Progenitor cell of endocrine pancreas (in vitro differentiated cells): ENCODE measurements at regions not wholly inside any gene's neighbourhood (a gene's known extent, or its start where the extent isn't known, plus 50 kb on each side); places are given as distances from the start of the nearest gene placed in this dataset.

Source experiments
- DNase-seq: peaks from one replicate; pipeline ENCODE4 v3.0.0; 2021; ENCODE audit warnings: low spot score; ENCODE audit not compliant: unreplicated experiment
- H3K27ac Mint-ChIP-seq: 2 replicates; pipeline ENCODE4 v1.8.0; 2021; ENCODE audit warnings: mild to moderate bottlenecking, moderate library complexity, mixed read lengths
- H3K27me3 Mint-ChIP-seq: 2 replicates; pipeline ENCODE4 v1.8.0; 2021; ENCODE audit warnings: mixed read lengths
- H3K36me3 Mint-ChIP-seq: 2 replicates; pipeline ENCODE4 v1.8.0; 2022; ENCODE audit warnings: mixed read lengths; ENCODE audit not compliant: insufficient read depth
- H3K4me1 Mint-ChIP-seq: 2 replicates; pipeline ENCODE4 v1.8.0; 2021; ENCODE audit warnings: low read depth, mixed read lengths
- H3K4me3 Mint-ChIP-seq: 2 replicates; pipeline ENCODE4 v1.8.0; 2021; ENCODE audit warnings: low read depth, mild to moderate bottlenecking, moderate library complexity, mixed read lengths
- H3K9me3 Mint-ChIP-seq: 2 replicates; pipeline ENCODE4 v1.8.0; 2021; ENCODE audit warnings: low read depth, mixed read lengths
- CTCF ChIP-seq: fragments of 200-600 bp; sonication (generic); IDR thresholded peaks from one replicate; pipeline ENCODE4 v1.5.0; 2021; ENCODE audit warnings: antibody characterized with exemption, mild to moderate bottlenecking; ENCODE audit not compliant: unreplicated experiment

- DNase-seq: no peak
- no peak for TF ChIP-seq CTCF
- no peaks in the 10 kb centered on the region for H3K9me3 Mint-ChIP-seq
- peaks cover 20% of the 10 kb centered on the region for H3K27me3 Mint-ChIP-seq
- no peaks in the 10 kb centered on the region for H3K36me3 Mint-ChIP-seq
- H3K4me1 Mint-ChIP-seq: no peaks in the 10 kb centered on the region
- H3K4me3 Mint-ChIP-seq: no peak overlapping the region
- H3K27ac Mint-ChIP-seq: no peak overlapping the region
These were observed 258.7 kb downstream of the RRAGC start for GRCh38 chr1:38600905-38601304.

GRCh38 chr1:38600286-38600685 lies 259.3 kb downstream of the RRAGC start:
- no peak overlapping the region for H3K27ac Mint-ChIP-seq
- H3K4me3 Mint-ChIP-seq: no peak overlapping the region
- H3K27me3 Mint-ChIP-seq: peaks cover 21% of the 10 kb centered on the region
- no peaks in the 10 kb centered on the region for H3K9me3 Mint-ChIP-seq
- DNase-seq: no peak
- H3K36me3 Mint-ChIP-seq: no peaks in the 10 kb centered on the region
- H3K4me1 Mint-ChIP-seq: no peaks in the 10 kb centered on the region
- no peak for TF ChIP-seq CTCF

- no peak overlapping the region for H3K4me3 Mint-ChIP-seq
These were observed 261.5 kb downstream of the RRAGC start for GRCh38 chr1:38598118-38598517.

GRCh38 chr1:38589036-38589435 lies 270.5 kb downstream of the RRAGC start:
- peaks cover 4% of the 10 kb centered on the region for H3K9me3 Mint-ChIP-seq
- DNase-seq: no peak
- no peaks in the 10 kb centered on the region for H3K4me1 Mint-ChIP-seq
- H3K4me3 Mint-ChIP-seq: no peak overlapping the region
- H3K27me3 Mint-ChIP-seq: peaks cover 16% of the 10 kb centered on the region
- no peak overlapping the region for H3K27ac Mint-ChIP-seq
- no peaks in the 10 kb centered on the region for H3K36me3 Mint-ChIP-seq
- no peak for TF ChIP-seq CTCF

More at GRCh38 chr1:38598118-38598517, 261.5 kb downstream of the RRAGC start:
- DNase-seq: no peak
- TF ChIP-seq CTCF: no peak
- Mint-ChIP-seq H3K9me3 (peaks cover 4% of the 10 kb centered on the region), H3K36me3 (no peaks in the 10 kb centered on the region), H3K27me3 (peaks cover 23% of the 10 kb centered on the region), H3K27ac (no peak overlapping the region), H3K4me1 (no peaks in the 10 kb centered on the region)

GRCh38 chr1:38587766-38588165 lies 271.8 kb downstream of the RRAGC start:
- H3K4me1 Mint-ChIP-seq: no peaks in the 10 kb centered on the region
- H3K27me3 Mint-ChIP-seq: peaks cover 17% of the 10 kb centered on the region
- DNase-seq: no peak
- H3K36me3 Mint-ChIP-seq: no peaks in the 10 kb centered on the region
- no peak for TF ChIP-seq CTCF
- H3K4me3 Mint-ChIP-seq: no peak overlapping the region
- H3K9me3 Mint-ChIP-seq: peaks cover 12% of the 10 kb centered on the region
- no peak overlapping the region for H3K27ac Mint-ChIP-seq
